Fibroblast of mammary gland (primary cell): ENCODE measurements at regions not wholly inside any gene's neighbourhood (a gene's known extent, or its start where the extent isn't known, plus 50 kb on each side); places are given as distances from the start of the nearest gene placed in this dataset.

Experiments used
- DNase-seq: peaks from one replicate; pipeline ENCODE4 v3.0.0-alpha.2; 2010; ENCODE audit warnings: low read depth
- H3K4me3 ChIP-seq: 2 replicates; pipeline ENCODE4 v1.5.1; 2011; ENCODE audit warnings: low read depth, mild to moderate bottlenecking, low read length, moderate library complexity; ENCODE audit not compliant: control insufficient read depth
- TF ChIP-seq, protein P1 (sequence below): conservative IDR thresholded peaks from 2 replicates; pipeline ENCODE4 v1.5.1; 2011; ENCODE audit warnings: low read depth, low read length, inconsistent platforms; ENCODE audit not compliant: control insufficient read depth, insufficient read depth

DNA sequence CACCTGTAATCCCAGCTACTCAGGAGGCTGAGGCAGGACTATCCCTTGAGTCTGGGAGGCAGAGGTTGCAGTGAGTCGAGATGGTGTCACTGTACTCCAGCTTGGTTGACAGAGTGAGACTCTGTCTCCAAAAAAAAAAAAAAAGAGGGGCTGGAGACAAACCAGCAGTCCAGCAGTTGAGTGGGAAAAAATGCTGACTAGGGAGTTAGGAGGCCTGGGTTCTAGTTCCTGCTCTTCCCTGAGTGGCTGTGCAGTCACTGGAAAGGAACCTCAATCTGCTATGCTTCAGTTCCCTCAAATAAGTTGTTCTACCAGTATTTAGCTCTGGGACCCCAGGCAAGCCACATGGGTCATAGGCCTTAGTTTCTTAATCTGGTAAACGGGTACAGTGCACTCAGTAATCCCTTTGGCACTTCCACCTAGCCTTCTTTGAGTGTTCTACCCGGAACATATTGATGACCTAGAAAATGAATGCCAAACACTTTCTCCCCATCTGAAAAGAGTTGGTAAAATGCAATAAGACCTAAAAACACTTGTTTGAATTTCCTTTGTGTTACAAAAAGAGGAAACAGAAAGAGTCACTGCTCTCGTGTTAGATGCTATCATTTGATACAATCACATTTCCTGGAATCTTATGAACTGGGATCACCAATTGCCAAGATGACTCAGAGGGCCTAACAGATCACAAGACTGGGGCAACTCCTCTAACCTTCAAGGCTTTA is 99.3 kb upstream of the EGFL6 start:
- peak; percentile 90 for DNase-seq
- TF ChIP-seq, protein P1, sequence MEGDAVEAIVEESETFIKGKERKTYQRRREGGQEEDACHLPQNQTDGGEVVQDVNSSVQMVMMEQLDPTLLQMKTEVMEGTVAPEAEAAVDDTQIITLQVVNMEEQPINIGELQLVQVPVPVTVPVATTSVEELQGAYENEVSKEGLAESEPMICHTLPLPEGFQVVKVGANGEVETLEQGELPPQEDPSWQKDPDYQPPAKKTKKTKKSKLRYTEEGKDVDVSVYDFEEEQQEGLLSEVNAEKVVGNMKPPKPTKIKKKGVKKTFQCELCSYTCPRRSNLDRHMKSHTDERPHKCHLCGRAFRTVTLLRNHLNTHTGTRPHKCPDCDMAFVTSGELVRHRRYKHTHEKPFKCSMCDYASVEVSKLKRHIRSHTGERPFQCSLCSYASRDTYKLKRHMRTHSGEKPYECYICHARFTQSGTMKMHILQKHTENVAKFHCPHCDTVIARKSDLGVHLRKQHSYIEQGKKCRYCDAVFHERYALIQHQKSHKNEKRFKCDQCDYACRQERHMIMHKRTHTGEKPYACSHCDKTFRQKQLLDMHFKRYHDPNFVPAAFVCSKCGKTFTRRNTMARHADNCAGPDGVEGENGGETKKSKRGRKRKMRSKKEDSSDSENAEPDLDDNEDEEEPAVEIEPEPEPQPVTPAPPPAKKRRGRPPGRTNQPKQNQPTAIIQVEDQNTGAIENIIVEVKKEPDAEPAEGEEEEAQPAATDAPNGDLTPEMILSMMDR, result no peak
- H3K4me3 ChIP-seq, result no peak overlapping the region

DNA sequence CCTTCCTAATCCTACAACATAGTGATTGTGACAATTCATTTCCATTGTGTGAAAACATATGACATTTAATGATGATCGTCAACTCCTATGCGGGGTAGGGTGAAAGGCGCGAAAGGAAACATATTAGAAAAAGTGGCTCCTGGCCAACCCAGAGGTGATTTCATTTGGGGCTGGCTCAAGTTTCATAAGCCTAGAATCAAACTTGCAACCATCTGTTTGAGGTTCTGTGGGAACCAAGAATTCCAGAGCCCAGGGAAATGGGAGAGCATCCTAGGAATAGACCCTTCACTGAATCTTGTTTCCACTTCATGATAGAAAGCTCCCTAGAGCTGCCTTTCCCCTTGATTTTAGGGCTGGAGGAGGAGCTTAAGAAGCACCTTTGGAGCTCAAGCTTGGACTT is 101.3 kb upstream of the EGFL6 start:
- DNase-seq, result no peak
- no peak overlapping the region for H3K4me3 ChIP-seq
- TF ChIP-seq, protein P1, result no peak

- no peak overlapping the region for H3K4me3 ChIP-seq
- DNase-seq, result no peak
- TF ChIP-seq, protein P1, result no peak
Measured at GRCh38 chrX:13467243-13467642, 102.2 kb upstream of the EGFL6 start.

- TF ChIP-seq, protein P1, result no peak
- H3K4me3 ChIP-seq, result no peak overlapping the region
- no peak for DNase-seq
Measured at GRCh38 chrX:13464599-13465275, 104.7 kb upstream of the EGFL6 start.

- peak; percentile 97 for DNase-seq
- no peak overlapping the region for H3K4me3 ChIP-seq
- TF ChIP-seq, protein P1, result no peak
Measured at GRCh38 chrX:13463608-13464007, 105.8 kb upstream of the EGFL6 start.

DNA sequence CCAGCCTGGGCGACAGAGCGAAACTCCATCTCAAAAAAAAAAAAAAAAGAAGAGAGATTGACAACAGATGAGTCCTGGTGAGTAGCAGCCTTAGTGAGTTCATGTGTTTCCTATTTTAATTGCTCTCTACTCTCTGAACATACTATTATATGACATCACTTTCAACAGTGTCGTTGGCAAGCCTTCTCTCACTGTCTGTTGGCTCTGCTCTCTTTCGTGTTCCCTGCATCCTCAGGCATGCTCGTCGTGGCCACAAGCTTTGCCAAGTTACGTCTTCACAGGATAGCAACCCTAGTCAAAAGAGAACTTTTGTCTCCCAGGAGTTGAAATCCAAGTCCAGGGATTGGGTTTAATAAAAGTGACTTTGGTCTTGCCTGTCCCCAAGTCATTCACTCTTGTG is 117.1 kb upstream of the EGFL6 start:
- DNase-seq, result peak; percentile 65
- TF ChIP-seq, protein P1, result no peak
- no peak overlapping the region for H3K4me3 ChIP-seq

DNA sequence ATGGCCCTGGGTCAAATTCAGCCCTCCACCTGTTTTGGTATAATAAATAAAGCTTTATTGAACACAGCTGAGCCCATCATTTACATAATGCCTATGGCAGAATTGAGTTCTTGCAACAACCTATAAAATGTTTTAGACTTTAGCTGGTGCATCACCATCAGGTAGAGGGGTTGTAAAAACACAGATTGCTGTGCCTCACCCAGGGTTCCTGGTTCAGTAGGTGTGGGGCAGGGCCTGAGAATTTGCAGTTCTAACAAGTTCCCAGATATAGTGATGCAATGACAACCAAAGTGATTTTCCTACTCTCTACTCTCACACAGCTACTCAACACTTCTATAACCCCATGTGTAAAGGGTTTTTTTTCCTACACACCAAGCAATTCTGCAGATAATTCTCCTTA is 120.0 kb upstream of the EGFL6 start:
- TF ChIP-seq, protein P1, result no peak
- DNase-seq, result no peak
- no peak overlapping the region for H3K4me3 ChIP-seq
